ENCODE measurements at regions not wholly inside any gene's neighbourhood (a gene's known extent, or its start where the extent isn't known, plus 50 kb on each side); places are given as distances from the start of the nearest gene placed in this dataset.

GRCh38 chr7:136324073-136324704 lies 347.0 kb upstream of the MTPN start:
- Histone ChIP-seq H3K9me3 (no peaks in the 10 kb centered on the region), H3K36me3 (no peaks in the 10 kb centered on the region), H3K27ac (replicated peaks in 1 of 4) (no peak overlapping the region), H3K4me3 (no peak overlapping the region), H3K4me1 (peaks cover 0 to 5% (median 2%) of the 10 kb centered on the region in 4 donors), H3K27me3 (no peaks in the 10 kb centered on the region)
- WGBS, result 73% methylated on average over 4 of the region's 4 CpGs
- intact Hi-C loops (cut with DNase I), result no loop called here
- no peak for TF ChIP-seq POLR2A (IDR thresholded peaks at IDR 0.05; ENCODE audit: low read depth)
- TF ChIP-seq, protein P1, sequence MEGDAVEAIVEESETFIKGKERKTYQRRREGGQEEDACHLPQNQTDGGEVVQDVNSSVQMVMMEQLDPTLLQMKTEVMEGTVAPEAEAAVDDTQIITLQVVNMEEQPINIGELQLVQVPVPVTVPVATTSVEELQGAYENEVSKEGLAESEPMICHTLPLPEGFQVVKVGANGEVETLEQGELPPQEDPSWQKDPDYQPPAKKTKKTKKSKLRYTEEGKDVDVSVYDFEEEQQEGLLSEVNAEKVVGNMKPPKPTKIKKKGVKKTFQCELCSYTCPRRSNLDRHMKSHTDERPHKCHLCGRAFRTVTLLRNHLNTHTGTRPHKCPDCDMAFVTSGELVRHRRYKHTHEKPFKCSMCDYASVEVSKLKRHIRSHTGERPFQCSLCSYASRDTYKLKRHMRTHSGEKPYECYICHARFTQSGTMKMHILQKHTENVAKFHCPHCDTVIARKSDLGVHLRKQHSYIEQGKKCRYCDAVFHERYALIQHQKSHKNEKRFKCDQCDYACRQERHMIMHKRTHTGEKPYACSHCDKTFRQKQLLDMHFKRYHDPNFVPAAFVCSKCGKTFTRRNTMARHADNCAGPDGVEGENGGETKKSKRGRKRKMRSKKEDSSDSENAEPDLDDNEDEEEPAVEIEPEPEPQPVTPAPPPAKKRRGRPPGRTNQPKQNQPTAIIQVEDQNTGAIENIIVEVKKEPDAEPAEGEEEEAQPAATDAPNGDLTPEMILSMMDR (IDR thresholded peaks at IDR 0.05), result no peak
- no peak for TF ChIP-seq EP300 (IDR thresholded peaks at IDR 0.05)
- TF ChIP-seq POLR2AphosphoS5 (IDR thresholded peaks at IDR 0.05), result no peak
- no peak for DNase-seq (ENCODE audit: extremely low spot score)

DNA sequence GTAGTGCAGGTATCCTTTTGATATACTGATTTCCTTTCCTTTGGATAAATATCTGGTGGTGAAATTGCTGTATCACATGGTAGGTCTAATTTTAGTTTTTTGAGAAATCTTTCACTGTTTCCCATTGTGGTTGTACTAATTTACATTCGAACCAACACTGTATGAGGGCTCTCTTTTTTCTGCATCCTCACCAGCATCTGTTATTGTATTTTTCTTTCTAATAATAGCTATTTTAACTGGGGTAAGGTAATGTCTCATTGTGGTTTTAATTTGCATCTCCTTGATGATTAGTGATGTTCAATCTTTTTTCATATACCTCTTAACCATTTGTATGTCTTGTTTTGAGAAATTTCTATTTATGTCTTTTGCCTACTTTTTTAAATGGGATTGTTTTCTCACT lies 335.4 kb upstream of the MTPN start:
- TF ChIP-seq EP300 (IDR thresholded peaks at IDR 0.05) (no peak), POLR2AphosphoS5 (IDR thresholded peaks at IDR 0.05) (no peak), POLR2A (IDR thresholded peaks at IDR 0.05; ENCODE audit: low read depth) (no peak)
- TF ChIP-seq, protein P1 (IDR thresholded peaks at IDR 0.05), result no peak
- intact Hi-C loops (cut with DNase I), result no loop called here

GRCh38 chr7:136309407-136309806 lies 332.2 kb upstream of the MTPN start:
- Histone ChIP-seq H3K27me3 (no peaks in the 10 kb centered on the region), H3K4me1 (no peaks in the 10 kb centered on the region), H3K27ac (replicated peaks in 1 of 4) (no peak overlapping the region), H3K36me3 (no peaks in the 10 kb centered on the region), H3K9me3 (peaks cover 0 to 10% (median 5%) of the 10 kb centered on the region in 4 donors), H3K4me3 (no peak overlapping the region)
- TF ChIP-seq EP300 (IDR thresholded peaks at IDR 0.05), result no peak
- TF ChIP-seq, protein P1 (IDR thresholded peaks at IDR 0.05), result no peak
- no peak for TF ChIP-seq POLR2AphosphoS5 (IDR thresholded peaks at IDR 0.05)
- TF ChIP-seq POLR2A (IDR thresholded peaks at IDR 0.05; ENCODE audit: low read depth), result no peak
- 78% methylated on average over 1 of the region's 1 CpG for WGBS
- DNase-seq (ENCODE audit: extremely low spot score), result no peak
- intact Hi-C loops (cut with DNase I), result no loop called here

More for the DNA sequence above, 335.4 kb upstream of the MTPN start:
- Histone ChIP-seq H3K27me3 (no peaks in the 10 kb centered on the region), H3K9me3 (peaks cover 0 to 22% (median 9%) of the 10 kb centered on the region in 4 donors), H3K4me3 (no peak overlapping the region), H3K36me3 (no peaks in the 10 kb centered on the region), H3K4me1 (no peaks in the 10 kb centered on the region), H3K27ac (replicated peaks in 1 of 4) (no peak overlapping the region)
- DNase-seq (ENCODE audit: extremely low spot score), result no peak
- WGBS, result 67% methylated on average over 1 of the region's 1 CpG

GRCh38 chr7:136308230-136308629 lies 331.1 kb upstream of the MTPN start:
- Histone ChIP-seq H3K36me3 (no peaks in the 10 kb centered on the region), H3K27me3 (no peaks in the 10 kb centered on the region), H3K9me3 (peaks cover 0 to 10% (median 5%) of the 10 kb centered on the region in 4 donors), H3K27ac (replicated peaks in 1 of 4) (no peak overlapping the region), H3K4me3 (no peak overlapping the region), H3K4me1 (no peaks in the 10 kb centered on the region)
- DNase-seq (ENCODE audit: extremely low spot score), result no peak
- no peak for TF ChIP-seq EP300 (IDR thresholded peaks at IDR 0.05)
- TF ChIP-seq, protein P1 (IDR thresholded peaks at IDR 0.05), result no peak
- no peak for TF ChIP-seq POLR2A (IDR thresholded peaks at IDR 0.05; ENCODE audit: low read depth)
- no peak for TF ChIP-seq POLR2AphosphoS5 (IDR thresholded peaks at IDR 0.05)
- intact Hi-C loops (cut with DNase I), result no loop called here

DNA sequence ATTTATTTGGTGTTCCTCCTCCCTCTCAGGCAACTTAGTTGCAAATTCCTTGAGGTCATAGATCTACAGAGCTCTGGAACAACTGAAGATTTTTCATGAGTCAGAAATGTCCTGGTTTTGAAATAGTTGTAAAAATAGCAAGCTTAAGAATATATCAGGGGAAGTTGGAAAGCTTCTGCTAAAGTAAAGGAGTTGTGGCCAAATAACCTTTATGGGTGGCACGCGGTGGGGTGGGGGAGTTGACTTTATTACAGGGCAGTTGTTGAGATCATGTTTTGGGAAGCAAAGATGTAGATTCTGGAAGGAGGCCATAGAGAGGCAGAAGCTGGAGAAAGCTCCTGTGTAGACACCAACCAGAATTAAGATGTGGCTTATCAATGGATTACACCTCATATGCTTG lies 326.0 kb upstream of the MTPN start:
- WGBS, result 88% methylated on average over 2 of the region's 2 CpGs

More for the DNA sequence above, 326.0 kb upstream of the MTPN start:
- DNase-seq (ENCODE audit: extremely low spot score), result no peak
- Histone ChIP-seq H3K27ac (replicated peaks in 1 of 4) (no peak overlapping the region), H3K4me1 (no peaks in the 10 kb centered on the region), H3K9me3 (peaks cover 0 to 7% (median 0%) of the 10 kb centered on the region in 4 donors), H3K4me3 (no peak overlapping the region), H3K36me3 (no peaks in the 10 kb centered on the region), H3K27me3 (no peaks in the 10 kb centered on the region)
- intact Hi-C loops (cut with DNase I), result no loop called here
- TF ChIP-seq, protein P1 (IDR thresholded peaks at IDR 0.05), result no peak
- TF ChIP-seq POLR2AphosphoS5 (IDR thresholded peaks at IDR 0.05) (no peak), EP300 (IDR thresholded peaks at IDR 0.05) (no peak), POLR2A (IDR thresholded peaks at IDR 0.05; ENCODE audit: low read depth) (no peak)
